ENCODE measurements at regions not wholly inside any gene's neighbourhood (a gene's known extent, or its start where the extent isn't known, plus 50 kb on each side); places are given as distances from the start of the nearest gene placed in this dataset.

DNA sequence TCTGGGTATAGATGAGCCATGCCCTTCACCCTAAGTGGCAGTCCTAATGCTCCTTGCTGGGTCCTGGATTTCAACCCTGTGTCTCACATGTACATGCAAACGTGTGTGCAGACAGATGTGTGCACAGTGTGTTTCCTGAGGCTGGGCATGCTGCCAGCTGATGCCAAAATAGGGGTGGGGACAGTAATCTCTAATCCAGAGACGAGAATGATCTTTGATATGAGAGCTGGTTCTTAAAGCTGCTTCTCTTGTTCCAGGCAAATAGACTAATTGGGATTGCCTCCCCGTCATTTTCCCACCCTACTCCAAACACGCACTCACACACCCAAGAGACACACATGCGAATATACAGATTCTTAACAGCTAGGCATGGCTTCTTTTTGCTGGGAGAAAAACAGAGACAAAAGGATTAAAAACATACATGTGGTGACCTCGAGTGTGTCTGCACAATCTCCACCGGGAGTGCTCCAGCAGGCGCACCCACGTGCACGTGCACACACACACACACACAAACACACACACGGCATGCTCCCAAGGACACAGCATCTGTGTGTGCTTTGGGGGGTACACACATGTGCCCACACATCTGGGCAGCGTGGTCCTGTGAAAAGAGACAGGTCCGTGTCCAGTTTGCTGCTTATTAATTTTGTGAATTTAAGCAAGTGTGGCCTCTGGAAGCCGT, 102.1 kb upstream of the ZBTB40 start:
- no peak for TF ChIP-seq POLR2A (IDR thresholded peaks at IDR 0.05)
- Histone ChIP-seq H3K27ac (no peak overlapping the region), H3K9me3 (no peaks in the 10 kb centered on the region), H3K27me3 (no peaks in the 10 kb centered on the region), H3K4me1 (peaks cover 0 to 14% of the 10 kb centered on the region in 2 donors), H3K36me3 (no peaks in the 10 kb centered on the region), H3K4me3 (no peak overlapping the region)
- DNase-seq: no peak
- intact Hi-C loops (cut with DNase I; ENCODE audit: low total_unique reads): no loop called here

DNA sequence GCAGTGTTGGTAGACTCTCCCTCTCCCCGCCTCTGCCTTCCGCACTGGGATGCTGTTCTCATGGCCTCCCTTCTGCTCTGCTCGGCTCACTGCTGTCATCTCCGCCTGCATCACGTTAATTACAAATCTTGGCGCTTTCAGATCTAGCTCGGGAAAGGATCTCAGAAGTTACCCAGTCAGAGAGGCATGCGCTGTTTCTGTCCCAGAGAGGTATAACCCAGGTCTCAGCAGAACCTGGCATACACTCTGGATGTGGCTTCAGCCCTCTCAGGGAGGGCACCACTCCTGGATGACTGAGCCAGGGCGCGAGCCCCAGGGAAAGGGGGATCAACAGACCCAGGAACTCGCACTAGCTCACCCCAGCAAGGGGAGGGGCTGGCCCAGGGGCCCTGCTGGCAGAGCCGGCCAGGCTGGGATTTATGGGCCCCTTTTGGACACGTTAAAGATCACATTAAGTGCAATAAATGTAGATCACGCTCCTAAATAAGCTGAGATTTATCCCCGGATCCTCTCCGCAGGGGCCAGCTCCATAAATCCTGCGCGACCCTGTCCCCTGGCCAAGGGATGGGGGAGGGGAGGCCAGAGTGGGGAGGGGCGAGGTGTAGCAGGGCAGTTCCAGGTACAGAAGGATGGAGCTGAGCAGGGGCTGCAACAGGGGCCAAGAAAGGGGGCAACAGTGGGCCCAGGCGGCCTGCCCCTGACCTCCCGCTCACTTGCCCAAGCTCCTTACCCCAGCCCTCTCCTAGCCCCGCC, 101.3 kb upstream of the ZBTB40 start:
- Histone ChIP-seq H3K27me3 (no peaks in the 10 kb centered on the region), H3K4me3 (no peak overlapping the region), H3K4me1 (peaks cover 0 to 14% of the 10 kb centered on the region in 2 donors), H3K27ac (peak overlapping the region in 1 of 2 donors; percentile 57), H3K9me3 (no peaks in the 10 kb centered on the region), H3K36me3 (no peaks in the 10 kb centered on the region)
- TF ChIP-seq, protein P1, sequence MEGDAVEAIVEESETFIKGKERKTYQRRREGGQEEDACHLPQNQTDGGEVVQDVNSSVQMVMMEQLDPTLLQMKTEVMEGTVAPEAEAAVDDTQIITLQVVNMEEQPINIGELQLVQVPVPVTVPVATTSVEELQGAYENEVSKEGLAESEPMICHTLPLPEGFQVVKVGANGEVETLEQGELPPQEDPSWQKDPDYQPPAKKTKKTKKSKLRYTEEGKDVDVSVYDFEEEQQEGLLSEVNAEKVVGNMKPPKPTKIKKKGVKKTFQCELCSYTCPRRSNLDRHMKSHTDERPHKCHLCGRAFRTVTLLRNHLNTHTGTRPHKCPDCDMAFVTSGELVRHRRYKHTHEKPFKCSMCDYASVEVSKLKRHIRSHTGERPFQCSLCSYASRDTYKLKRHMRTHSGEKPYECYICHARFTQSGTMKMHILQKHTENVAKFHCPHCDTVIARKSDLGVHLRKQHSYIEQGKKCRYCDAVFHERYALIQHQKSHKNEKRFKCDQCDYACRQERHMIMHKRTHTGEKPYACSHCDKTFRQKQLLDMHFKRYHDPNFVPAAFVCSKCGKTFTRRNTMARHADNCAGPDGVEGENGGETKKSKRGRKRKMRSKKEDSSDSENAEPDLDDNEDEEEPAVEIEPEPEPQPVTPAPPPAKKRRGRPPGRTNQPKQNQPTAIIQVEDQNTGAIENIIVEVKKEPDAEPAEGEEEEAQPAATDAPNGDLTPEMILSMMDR (IDR thresholded peaks at IDR 0.05): no peak
- TF ChIP-seq POLR2A (IDR thresholded peaks at IDR 0.05): no peak
- peak; percentile 29 to 36 for DNase-seq
- intact Hi-C loops (cut with DNase I; ENCODE audit: low total_unique reads): no loop called here

DNA sequence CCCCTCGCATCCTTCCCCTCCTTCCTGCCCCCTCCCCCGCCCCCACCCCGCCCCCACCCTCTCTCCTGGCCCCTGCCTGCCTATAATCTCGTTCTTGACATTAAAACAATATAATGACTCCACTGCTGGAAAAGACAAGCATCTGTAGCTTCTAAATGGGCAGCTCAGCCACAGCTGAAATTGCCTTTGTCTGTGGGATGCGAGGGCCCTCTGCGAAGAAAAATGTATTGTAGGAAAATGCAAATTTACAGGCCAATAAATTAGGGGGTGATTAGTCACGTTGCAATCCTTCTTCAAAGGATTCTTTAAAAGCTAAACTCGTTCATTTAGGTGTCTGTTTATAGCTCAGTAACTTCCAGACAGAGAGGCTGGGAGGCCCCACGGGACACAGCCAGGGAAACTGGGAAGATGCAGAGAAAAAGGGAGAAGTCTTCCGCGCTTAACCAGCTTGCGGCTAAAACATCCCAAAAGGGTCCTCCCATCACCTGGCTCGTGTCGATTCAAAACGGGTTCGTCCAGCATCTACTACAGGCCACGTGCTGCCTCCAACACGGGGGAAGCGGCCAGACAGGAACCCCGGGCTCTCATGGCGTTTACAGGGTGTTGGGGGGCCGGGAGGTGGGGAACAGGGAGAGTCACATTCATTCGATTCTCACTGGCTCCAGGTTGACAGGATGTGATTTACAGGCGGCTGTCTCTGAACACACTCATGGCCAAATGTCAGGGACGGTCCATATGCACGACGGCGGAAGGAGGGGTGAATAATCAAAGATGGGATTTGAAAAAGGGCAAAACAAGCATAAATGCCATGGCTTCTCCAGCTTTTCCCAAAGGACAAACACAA, 100.5 kb upstream of the ZBTB40 start:
- intact Hi-C loops (cut with DNase I; ENCODE audit: low total_unique reads): no loop called here
- no peaks in the 10 kb centered on the region for H3K36me3 ChIP-seq
- H3K9me3 ChIP-seq: no peaks in the 10 kb centered on the region
- no peak overlapping the region for H3K4me3 ChIP-seq
- no peak overlapping the region for H3K27ac ChIP-seq
- H3K4me1 ChIP-seq: peaks cover 0 to 14% of the 10 kb centered on the region in 2 donors
- H3K27me3 ChIP-seq: no peaks in the 10 kb centered on the region
- no peak for TF ChIP-seq POLR2A (IDR thresholded peaks at IDR 0.05)
- TF ChIP-seq, protein P1 (IDR thresholded peaks at IDR 0.05): no peak
- DNase-seq: no peak

DNA sequence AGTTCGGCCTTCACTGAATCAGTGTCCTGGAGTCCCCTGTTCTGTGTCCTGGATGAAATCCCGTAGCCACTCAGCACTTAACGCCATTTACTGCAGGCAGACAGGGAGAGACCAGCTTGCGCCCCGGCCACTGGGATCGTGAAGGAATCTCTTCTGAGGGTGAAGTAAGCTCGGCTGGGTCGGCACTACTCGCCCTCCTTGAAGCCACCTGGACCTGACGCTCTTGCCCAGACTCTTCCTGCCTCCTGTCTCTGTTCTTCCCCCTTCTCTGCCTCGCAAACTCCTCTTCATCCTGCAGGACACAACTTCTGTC, 99.9 kb upstream of the ZBTB40 start:
- H3K36me3 ChIP-seq: no peaks in the 10 kb centered on the region
- no peak for DNase-seq
- TF ChIP-seq, protein P1 (IDR thresholded peaks at IDR 0.05): no peak
- TF ChIP-seq POLR2A (IDR thresholded peaks at IDR 0.05): no peak
- no peak overlapping the region for H3K27ac ChIP-seq
- H3K4me1 ChIP-seq: peaks cover 0 to 14% of the 10 kb centered on the region in 2 donors
- no peaks in the 10 kb centered on the region for H3K27me3 ChIP-seq
- no peak overlapping the region for H3K4me3 ChIP-seq
- H3K9me3 ChIP-seq: no peaks in the 10 kb centered on the region
- intact Hi-C loops (cut with DNase I; ENCODE audit: low total_unique reads): no loop called here

- Histone ChIP-seq H3K4me1 (peaks cover 0 to 14% of the 10 kb centered on the region in 2 donors), H3K4me3 (no peak overlapping the region), H3K9me3 (no peaks in the 10 kb centered on the region), H3K27me3 (no peaks in the 10 kb centered on the region), H3K27ac (no peak overlapping the region), H3K36me3 (no peaks in the 10 kb centered on the region)
- TF ChIP-seq, protein P1 (IDR thresholded peaks at IDR 0.05): no peak
- TF ChIP-seq POLR2A (IDR thresholded peaks at IDR 0.05): no peak
- no peak for DNase-seq
- intact Hi-C loops (cut with DNase I; ENCODE audit: low total_unique reads): no loop called here
Measured at GRCh38 chr1:22352355-22352754, 99.3 kb upstream of the ZBTB40 start.

Data from uterus (tissue), 3 donors.